Superior temporal gyrus (tissue), 1 donor: ENCODE measurements at regions not wholly inside any gene's neighbourhood (a gene's known extent, or its start where the extent isn't known, plus 50 kb on each side); places are given as distances from the start of the nearest gene placed in this dataset.
"Not testable (repeated sequence)": the region's sequence is repeated elsewhere in the genome, so short reads cannot be mapped to it uniquely, and the experiment has no call there.

Experiments
- DNase-seq: peaks from one replicate; pipeline ENCODE4 v3.0.0-alpha.2; 2016; ENCODE audit errors: extremely low spot score

GRCh38 chr4:153099391-153100140, 104.7 kb upstream of the TRIM2 start:
- no peak for DNase-seq

- DNase-seq = not testable (repeated sequence)
Observed at GRCh38 chr4:153106736-153107135, 97.5 kb upstream of the TRIM2 start.

GRCh38 chr4:153107246-153107645, 97.0 kb upstream of the TRIM2 start:
- DNase-seq = no peak

GRCh38 chr4:153109296-153109849, 94.9 kb upstream of the TRIM2 start:
- no peak for DNase-seq

- no peak for DNase-seq
Observed at GRCh38 chr4:153110739-153111138, 93.5 kb upstream of the TRIM2 start.

GRCh38 chr4:153111426-153112040, 92.7 kb upstream of the TRIM2 start:
- DNase-seq = no peak

- DNase-seq = no peak
Observed at GRCh38 chr4:153112041-153112441, 92.2 kb upstream of the TRIM2 start.

GRCh38 chr4:153113061-153113837, 91.0 kb upstream of the TRIM2 start:
- DNase-seq = no peak

GRCh38 chr4:153113838-153114105, 90.5 kb upstream of the TRIM2 start:
- DNase-seq = no peak

- DNase-seq = no peak
Observed at GRCh38 chr4:153114771-153115321, 89.4 kb upstream of the TRIM2 start.

GRCh38 chr4:153115322-153116290, 88.6 kb upstream of the TRIM2 start:
- no peak for DNase-seq

GRCh38 chr4:153116291-153116680, 88.0 kb upstream of the TRIM2 start:
- no peak for DNase-seq

- no peak for DNase-seq
Observed at GRCh38 chr4:153116801-153117200, 87.4 kb upstream of the TRIM2 start.

- no peak for DNase-seq
Observed at GRCh38 chr4:153117554-153117953, 86.7 kb upstream of the TRIM2 start.

GRCh38 chr4:153119626-153120025, 84.6 kb upstream of the TRIM2 start:
- DNase-seq = no peak

- DNase-seq = no peak
Observed at GRCh38 chr4:153120235-153120634, 84.0 kb upstream of the TRIM2 start.

- no peak for DNase-seq
Observed at GRCh38 chr4:153122855-153123254, 81.4 kb upstream of the TRIM2 start.

GRCh38 chr4:153126137-153126536, 78.1 kb upstream of the TRIM2 start:
- DNase-seq = no peak

GRCh38 chr4:153127760-153128494, 76.3 kb upstream of the TRIM2 start:
- DNase-seq = peak; percentile 99

- DNase-seq = peak; percentile 83
Observed at GRCh38 chr4:153131596-153131995, 72.6 kb upstream of the TRIM2 start.

- DNase-seq = peak; percentile 63
Observed at GRCh38 chr4:153137159-153137558, 67.1 kb upstream of the TRIM2 start.
